ENCODE measurements at regions not wholly inside any gene's neighbourhood (a gene's known extent, or its start where the extent isn't known, plus 50 kb on each side); places are given as distances from the start of the nearest gene placed in this dataset.

DNA sequence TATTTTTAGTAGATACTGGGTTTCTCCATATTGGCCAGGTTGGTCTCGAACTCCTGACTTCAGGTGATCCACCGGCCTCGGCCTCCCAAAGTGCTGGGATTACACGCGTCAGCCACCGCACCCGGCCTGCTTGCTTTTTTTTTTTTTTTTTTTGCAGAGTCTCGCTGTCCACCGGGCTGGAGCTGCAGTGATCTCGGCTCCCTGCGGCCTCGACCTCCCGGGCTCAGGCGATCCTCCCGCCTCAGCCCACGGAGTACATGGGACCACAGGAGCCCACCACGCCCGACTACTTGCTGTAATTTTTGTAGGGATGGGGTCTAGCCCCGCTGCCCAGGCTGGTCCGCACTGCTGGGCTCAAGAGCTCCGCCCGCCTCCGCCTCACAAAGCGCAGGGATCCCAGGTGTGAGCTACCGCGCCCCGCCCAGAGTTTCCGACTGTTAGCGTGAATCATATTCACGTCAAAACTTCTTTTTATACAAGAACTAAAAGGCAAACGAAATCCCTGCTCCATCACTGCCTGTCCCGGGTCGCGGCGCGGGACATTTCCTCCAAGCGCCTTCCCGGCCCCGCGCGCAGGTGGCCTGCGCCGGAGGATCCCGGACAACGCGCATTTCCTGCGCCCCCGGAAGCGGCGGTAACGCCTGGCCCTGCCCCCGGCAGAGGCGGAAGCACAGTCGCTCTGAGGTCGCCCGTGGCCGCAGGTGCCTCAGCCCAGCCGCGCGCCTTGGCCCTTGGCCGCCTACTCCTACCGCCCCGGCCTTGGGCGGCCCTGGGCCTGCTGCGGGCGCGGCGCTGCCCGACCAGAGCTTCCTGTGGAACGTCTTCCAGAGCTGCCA lies 50.9 kb upstream of the APOD start:
- DNase-seq, result peak; percentile 69

Measured in activated naive CD4-positive, alpha-beta T cell treated with Interleukin-2 at 50 U/mL for 16 hours (primary cell).